ENCODE measurements at regions not wholly inside any gene's neighbourhood (a gene's known extent, or its start where the extent isn't known, plus 50 kb on each side); places are given as distances from the start of the nearest gene placed in this dataset.

- TF ChIP-seq YY1 (IDR thresholded peaks at IDR 0.05; ENCODE audit: insufficient read depth, insufficient read length) (no peak), ZNF274 (IDR thresholded peaks at IDR 0.05; ENCODE audit: low read depth, low read length) (no peak)
These were observed 2142.7 kb downstream of the TP53TG3F start for GRCh38 chr16:35602116-35602515.

All from NT2/D1 (cell line).